SK-MEL-5 (cell line): ENCODE measurements at regions not wholly inside any gene's neighbourhood (a gene's known extent, or its start where the extent isn't known, plus 50 kb on each side); places are given as distances from the start of the nearest gene placed in this dataset.

Source experiments
- small RNA-seq, 2 experiments: library from RNA; depleted of rRNA; stranded (forward); fragments of <200 nt; gene quantifications; one replicate each; pipeline ENCODE3, GENCODE V24; 2014

Small RNAs in the stretch of these regions (small RNA-seq; reads per million reads assigned to genes)
- gene AC109635.3 = 0 reads per million in 2 experiments
